Right lobe of liver (tissue), 4 donors: ENCODE measurements at regions not wholly inside any gene's neighbourhood (a gene's known extent, or its start where the extent isn't known, plus 50 kb on each side); places are given as distances from the start of the nearest gene placed in this dataset.

Experiments used
- CTCF ChIP-seq, 4 donors: fragments of 200-600 bp in 3 of 4; fragments of 450-650 bp in 1 of 4; IDR thresholded peaks; one replicate each; pipeline versions ENCODE4 v1.5.1 to v1.8.0; 2016 to 2022; ENCODE audit warnings: antibody characterized with exemption in 4 of 4, mild to moderate bottlenecking in 2 of 4
- POLR2A ChIP-seq: fragments of 450-650 bp; IDR thresholded peaks from one replicate; pipeline ENCODE4 v1.6.1; 2017; ENCODE audit warnings: antibody characterized with exemption, mild to moderate bottlenecking
- donor health status: DM: no; HTN: no; CAD: no.
- donor health status: DM: no; HTN: no; CAD: no.
- donor health status: DM: no; HTN: yes; CAD: no.

GRCh38 chr13:77409412-77409811 lies 82.5 kb upstream of the MYCBP2 start:
- no peak for TF ChIP-seq CTCF (IDR thresholded peaks at IDR 0.05)
- TF ChIP-seq POLR2A = no peak
